ENCODE measurements at regions not wholly inside any gene's neighbourhood (a gene's known extent, or its start where the extent isn't known, plus 50 kb on each side); places are given as distances from the start of the nearest gene placed in this dataset.

DNA sequence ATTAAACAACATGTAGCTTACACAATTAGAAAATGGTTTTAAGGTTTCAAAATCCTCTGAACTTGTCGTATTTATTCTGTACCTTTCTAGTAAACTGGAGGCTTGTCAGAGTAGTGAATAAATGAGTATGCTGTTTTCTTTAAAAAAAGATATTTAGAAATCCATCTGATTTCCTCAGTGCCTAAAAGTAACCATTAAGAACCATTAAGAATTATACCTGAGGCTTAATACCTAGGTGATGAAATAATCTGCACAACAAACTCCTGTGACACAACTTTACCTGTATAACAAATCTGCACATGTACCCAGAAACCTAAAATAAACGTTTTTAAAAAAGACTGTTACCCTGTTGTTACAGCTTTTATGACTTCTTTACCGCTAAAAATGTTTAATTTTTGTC is 143.0 kb upstream of the SOX2 start:
- DNase-seq, result no peak
- H3K27me3 ChIP-seq (ENCODE audit: low read depth), result no peaks in the 10 kb centered on the region
- TF ChIP-seq, protein P1, sequence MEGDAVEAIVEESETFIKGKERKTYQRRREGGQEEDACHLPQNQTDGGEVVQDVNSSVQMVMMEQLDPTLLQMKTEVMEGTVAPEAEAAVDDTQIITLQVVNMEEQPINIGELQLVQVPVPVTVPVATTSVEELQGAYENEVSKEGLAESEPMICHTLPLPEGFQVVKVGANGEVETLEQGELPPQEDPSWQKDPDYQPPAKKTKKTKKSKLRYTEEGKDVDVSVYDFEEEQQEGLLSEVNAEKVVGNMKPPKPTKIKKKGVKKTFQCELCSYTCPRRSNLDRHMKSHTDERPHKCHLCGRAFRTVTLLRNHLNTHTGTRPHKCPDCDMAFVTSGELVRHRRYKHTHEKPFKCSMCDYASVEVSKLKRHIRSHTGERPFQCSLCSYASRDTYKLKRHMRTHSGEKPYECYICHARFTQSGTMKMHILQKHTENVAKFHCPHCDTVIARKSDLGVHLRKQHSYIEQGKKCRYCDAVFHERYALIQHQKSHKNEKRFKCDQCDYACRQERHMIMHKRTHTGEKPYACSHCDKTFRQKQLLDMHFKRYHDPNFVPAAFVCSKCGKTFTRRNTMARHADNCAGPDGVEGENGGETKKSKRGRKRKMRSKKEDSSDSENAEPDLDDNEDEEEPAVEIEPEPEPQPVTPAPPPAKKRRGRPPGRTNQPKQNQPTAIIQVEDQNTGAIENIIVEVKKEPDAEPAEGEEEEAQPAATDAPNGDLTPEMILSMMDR (IDR thresholded peaks at IDR 0.05), result no peak
- H3K4me1 ChIP-seq, result no peaks in the 10 kb centered on the region
- intact Hi-C loops (cut with DNase I), result no loop called here
- no peaks in the 10 kb centered on the region for H3K9me3 ChIP-seq
- H3K27ac ChIP-seq, result no peak overlapping the region
- H3K36me3 ChIP-seq, result no peaks in the 10 kb centered on the region
- ATAC-seq, result no peak
- no peak overlapping the region for H3K4me3 ChIP-seq

DNA sequence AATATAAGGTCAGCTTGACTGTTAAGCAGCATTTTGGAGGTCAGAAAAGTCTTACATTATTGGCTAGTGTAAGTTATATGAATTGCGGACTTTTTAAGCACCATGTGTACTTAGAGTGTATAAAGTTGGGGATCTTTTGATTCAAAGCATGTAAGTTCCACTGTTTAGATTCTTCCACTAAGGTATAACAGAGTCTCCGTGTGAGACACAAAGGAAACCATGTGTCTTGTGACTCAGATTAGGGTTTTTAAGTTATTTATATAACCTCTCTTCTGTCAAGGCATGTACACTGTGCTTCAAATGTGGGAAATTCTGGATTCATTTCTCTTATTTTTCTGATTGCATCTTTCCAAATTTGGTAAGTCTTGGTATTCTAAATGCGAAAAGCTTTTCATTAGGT is 143.5 kb upstream of the SOX2 start:
- no peaks in the 10 kb centered on the region for H3K27me3 ChIP-seq (ENCODE audit: low read depth)
- DNase-seq, result no peak
- TF ChIP-seq, protein P1 (IDR thresholded peaks at IDR 0.05), result no peak
- intact Hi-C loops (cut with DNase I), result no loop called here
- no peaks in the 10 kb centered on the region for H3K36me3 ChIP-seq
- no peak for ATAC-seq
- no peak overlapping the region for H3K27ac ChIP-seq
- H3K9me3 ChIP-seq, result no peaks in the 10 kb centered on the region
- no peaks in the 10 kb centered on the region for H3K4me1 ChIP-seq
- no peak overlapping the region for H3K4me3 ChIP-seq

DNA sequence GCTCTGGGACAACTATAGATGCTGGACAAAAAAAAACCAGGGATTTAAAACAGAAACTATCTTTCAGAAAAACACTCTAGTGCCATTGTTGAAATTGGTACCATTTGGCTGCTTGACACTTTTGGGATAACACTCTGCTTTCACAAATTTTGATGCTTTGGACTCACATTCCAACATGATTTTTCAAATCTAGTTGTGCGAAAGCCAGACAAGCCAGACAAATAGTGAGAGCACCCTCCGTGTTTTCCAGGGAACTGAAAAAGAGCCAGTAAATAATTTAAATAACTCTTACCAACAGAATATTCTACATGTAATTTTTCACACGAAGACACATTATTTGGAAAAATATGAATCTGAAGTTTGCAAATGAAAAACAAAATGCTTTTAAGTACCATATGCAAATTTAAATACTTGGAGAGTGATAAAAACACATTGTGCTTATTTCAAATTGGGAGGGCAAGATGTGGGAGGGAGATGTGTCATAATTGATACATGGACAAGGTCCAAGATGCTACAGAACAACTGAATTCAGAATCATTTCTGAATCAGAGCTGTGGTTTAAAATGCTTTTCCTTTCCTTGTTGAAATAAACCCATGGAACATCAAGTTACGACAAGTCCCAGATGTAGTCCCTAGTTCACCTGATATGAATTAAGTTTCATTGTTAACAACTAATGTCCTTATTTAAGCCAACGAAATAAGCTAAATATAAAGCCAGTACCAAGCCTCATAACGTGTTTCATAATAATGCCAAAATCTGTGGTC is 144.2 kb upstream of the SOX2 start:
- H3K4me1 ChIP-seq, result no peaks in the 10 kb centered on the region
- no peaks in the 10 kb centered on the region for H3K36me3 ChIP-seq
- H3K27ac ChIP-seq, result no peak overlapping the region
- DNase-seq (no peak), ATAC-seq (no peak)
- H3K9me3 ChIP-seq, result no peaks in the 10 kb centered on the region
- no peak overlapping the region for H3K4me3 ChIP-seq
- intact Hi-C loops (cut with DNase I), result no loop called here
- no peaks in the 10 kb centered on the region for H3K27me3 ChIP-seq (ENCODE audit: low read depth)
- TF ChIP-seq, protein P1 (IDR thresholded peaks at IDR 0.05), result no peak

DNA sequence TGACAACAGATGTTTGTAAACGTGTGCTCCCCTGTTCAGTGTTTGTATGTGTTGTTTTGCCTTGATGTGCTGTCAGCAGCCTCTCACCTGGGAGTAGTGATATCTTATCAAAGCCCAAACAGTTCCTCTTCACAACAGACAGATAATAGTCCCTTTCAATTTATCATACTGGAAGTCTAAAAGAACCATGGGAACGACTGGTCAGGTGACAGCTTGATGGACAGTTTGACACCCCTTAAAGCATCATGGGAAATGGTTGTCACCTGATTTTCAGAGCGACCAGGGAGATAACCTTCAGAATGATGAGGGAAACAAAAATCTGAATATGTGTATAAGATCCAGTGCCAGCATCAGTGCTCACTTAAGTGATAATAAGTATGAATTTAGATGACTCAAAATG is 146.3 kb upstream of the SOX2 start:
- Histone ChIP-seq H3K4me3 (no peak overlapping the region), H3K27me3 (ENCODE audit: low read depth) (no peaks in the 10 kb centered on the region), H3K36me3 (no peaks in the 10 kb centered on the region), H3K27ac (no peak overlapping the region), H3K4me1 (no peaks in the 10 kb centered on the region), H3K9me3 (no peaks in the 10 kb centered on the region)
- DNase-seq, result no peak
- TF ChIP-seq, protein P1 (IDR thresholded peaks at IDR 0.05), result no peak
- intact Hi-C loops (cut with DNase I), result no loop called here
- no peak for ATAC-seq

DNA sequence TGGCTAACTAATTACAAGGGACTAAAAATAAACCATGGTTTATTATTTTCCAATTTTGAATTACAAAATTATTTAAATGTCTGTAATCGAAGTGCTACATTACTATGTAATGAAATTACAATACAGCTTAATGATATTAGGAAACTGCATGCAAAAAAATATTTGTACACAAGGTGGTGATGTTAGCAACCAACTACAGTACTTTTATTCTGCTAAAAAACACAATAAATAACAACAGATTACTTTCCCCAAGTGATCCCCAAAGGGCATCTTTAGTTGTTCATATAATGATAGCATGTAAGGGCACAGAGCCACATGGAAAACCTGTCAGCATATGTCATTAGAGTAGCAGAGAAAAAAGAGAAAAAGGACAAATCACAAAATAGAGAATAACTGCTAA is 147.5 kb upstream of the SOX2 start:
- Histone ChIP-seq H3K4me1 (no peaks in the 10 kb centered on the region), H3K36me3 (no peaks in the 10 kb centered on the region), H3K27ac (no peak overlapping the region), H3K27me3 (ENCODE audit: low read depth) (no peaks in the 10 kb centered on the region), H3K9me3 (no peaks in the 10 kb centered on the region), H3K4me3 (no peak overlapping the region)
- ATAC-seq (no peak), DNase-seq (no peak)
- intact Hi-C loops (cut with DNase I), result no loop called here
- TF ChIP-seq, protein P1 (IDR thresholded peaks at IDR 0.05), result no peak
